ENCODE measurements at regions not wholly inside any gene's neighbourhood (a gene's known extent, or its start where the extent isn't known, plus 50 kb on each side); places are given as distances from the start of the nearest gene placed in this dataset.

- Histone ChIP-seq H3K4ac (ENCODE audit: low read depth, low read length) (no peak overlapping the region), H3K4me1 (ENCODE audit: control insufficient read depth, insufficient read depth, low read length) (no peaks in the 10 kb centered on the region), H4K5ac (ENCODE audit: low read depth, low read length) (no peak overlapping the region), H2BK15ac (ENCODE audit: low read depth, low read length) (no peak overlapping the region), H2BK120ac (ENCODE audit: low read depth, low read length) (no peak overlapping the region), H4K20me1 (ENCODE audit: insufficient read depth, low read length) (no peaks in the 10 kb centered on the region), H3K14ac (replicated peaks; ENCODE audit: low read depth, low read length) (no peak overlapping the region), H3K23ac (ENCODE audit: low read depth, low read length) (no peak overlapping the region), H4K91ac (ENCODE audit: insufficient read depth, low read depth, low read length) (no peak overlapping the region), H3K9ac (ENCODE audit: low read depth, low read length) (no peak overlapping the region), H4K8ac (ENCODE audit: low read depth in 2 of 2, low read length in 2 of 2) (no peak overlapping the region), H2AK5ac (ENCODE audit: low read depth, low read length) (no peak overlapping the region), H3K27me3 (ENCODE audit: control insufficient read depth, insufficient read depth, low read length) (no peaks in the 10 kb centered on the region), H2AK9ac (replicated peaks; ENCODE audit: low read depth, low read length, poor library complexity) (no peak overlapping the region), H2BK20ac (ENCODE audit: low read depth, low read length) (no peak overlapping the region), H3K36me3 (ENCODE audit: control insufficient read depth, insufficient read depth, low read length) (no peaks in the 10 kb centered on the region), H3K18ac (ENCODE audit: low read depth, low read length) (no peak overlapping the region), H3K79me1 (ENCODE audit: low read depth in 1 of 2, low read length in 2 of 2) (no peaks in the 10 kb centered on the region), H3K9me3 (ENCODE audit: control insufficient read depth, insufficient read depth, low read length) (no peaks in the 10 kb centered on the region), H3K4me2 (ENCODE audit: low read depth, low read length) (no peak overlapping the region), H3K27ac (ENCODE audit: insufficient read depth, low read length) (no peak overlapping the region), H3K4me3 (ENCODE audit: insufficient read depth, low read depth, low read length) (no peak overlapping the region), H2BK5ac (ENCODE audit: low read depth, low read length, poor library complexity, severe bottlenecking) (no peak overlapping the region), H3K56ac (ENCODE audit: extremely low read depth, insufficient read depth, low read length) (no peak overlapping the region), H2AFZ (replicated peaks; ENCODE audit: low read length, poor library complexity) (no peak overlapping the region), H3K9me1 (ENCODE audit: insufficient read depth, low read length) (no peaks in the 10 kb centered on the region)
- no peak for TF ChIP-seq ELK1 (IDR thresholded peaks at IDR 0.05; ENCODE audit: borderline replicate concordance, low read depth, low read length)
- TF ChIP-seq CTCF (conservative IDR thresholded peaks at IDR 0.05; ENCODE audit: low read depth, low read length) = no peak
- TF ChIP-seq FOS (IDR thresholded peaks at IDR 0.05; ENCODE audit: low read depth, low read length) = no peak
- TF ChIP-seq RCOR1 (IDR thresholded peaks at IDR 0.05; ENCODE audit: insufficient replicate concordance, low read length) = no peak
- TF ChIP-seq RAD21 (IDR thresholded peaks at IDR 0.05; ENCODE audit: low read length) = no peak
- no peak for TF ChIP-seq RFX5 (IDR thresholded peaks at IDR 0.05; ENCODE audit: low read depth, low read length)
- no peak for TF ChIP-seq BHLHE40 (IDR thresholded peaks at IDR 0.05; ENCODE audit: low read depth, low read length)
- TF ChIP-seq CEBPB (IDR thresholded peaks at IDR 0.05; ENCODE audit: low read depth, low read length) = no peak
- TF ChIP-seq NFE2L2 (IDR thresholded peaks at IDR 0.05; ENCODE audit: low read depth, low read length) = no peak
- TF ChIP-seq MXI1 (IDR thresholded peaks at IDR 0.05; ENCODE audit: borderline replicate concordance, low read depth, low read length) = no peak
- TF ChIP-seq CHD1 (IDR thresholded peaks at IDR 0.05; ENCODE audit: low read depth, low read length) = no peak
- no peak for TF ChIP-seq MAFK (IDR thresholded peaks at IDR 0.05; ENCODE audit: low read depth, low read length)
- no peak for TF ChIP-seq SMC3 (IDR thresholded peaks at IDR 0.05; ENCODE audit: low read depth, low read length)
- in situ Hi-C loops (cut with MboI; ENCODE audit: low sequenced_read_pairs) = no loop called here
- CTCF ChIA-PET = no interaction called here
- dilution Hi-C loops (cut with HindIII; ENCODE audit: low sequenced_read_pairs, unreplicated experiment) = no loop called here
- no peak for DNase-seq
- no TSS peak for BruUV-seq (replicated peaks)
- POLR2A ChIA-PET (ENCODE audit: unreplicated experiment) = no interaction called here
- intact Hi-C loops (cut with micrococcal nuclease) = no loop called here
- no peak for ATAC-seq (ENCODE audit: low read depth)
These were observed 372.1 kb upstream of the EMCN start for GRCh38 chr4:100889898-100890297.

Data from IMR-90 (cell line).